Stomach (tissue), 4 donors: ENCODE measurements at regions not wholly inside any gene's neighbourhood (a gene's known extent, or its start where the extent isn't known, plus 50 kb on each side); places are given as distances from the start of the nearest gene placed in this dataset.

Experiments
- EP300 ChIP-seq: sonication (generic); formaldehyde crosslinking; IDR thresholded peaks from one replicate; pipeline ENCODE4 v1.6.1; 2017; ENCODE audit warnings: antibody characterized with exemption
- POLR2AphosphoS5 ChIP-seq, 3 donors: sonication (generic); formaldehyde crosslinking; IDR thresholded peaks; one replicate each; pipeline ENCODE4 v1.6.1; 2016; ENCODE audit warnings: antibody characterized with exemption in 3 of 3

GRCh38 chr14:89720741-89721729, 233.5 kb downstream of the EFCAB11 start:
- no peak for TF ChIP-seq EP300
- peak in 1 of 3 donors; percentile 26 for TF ChIP-seq POLR2AphosphoS5 (IDR thresholded peaks at IDR 0.05)
